VCaP (cell line): ENCODE measurements at regions not wholly inside any gene's neighbourhood (a gene's known extent, or its start where the extent isn't known, plus 50 kb on each side); places are given as distances from the start of the nearest gene placed in this dataset.

Experiments used
- H3K27ac ChIP-seq: fragments of 450-650 bp; 2 replicates; pipeline ENCODE4 v1.5.1; 2017
- TF ChIP-seq, protein P1 (sequence below): fragments of 450-650 bp; conservative IDR thresholded peaks from 2 replicates; pipeline ENCODE4 v1.5.1; 2017; ENCODE audit warnings: mild to moderate bottlenecking, moderate library complexity

DNA sequence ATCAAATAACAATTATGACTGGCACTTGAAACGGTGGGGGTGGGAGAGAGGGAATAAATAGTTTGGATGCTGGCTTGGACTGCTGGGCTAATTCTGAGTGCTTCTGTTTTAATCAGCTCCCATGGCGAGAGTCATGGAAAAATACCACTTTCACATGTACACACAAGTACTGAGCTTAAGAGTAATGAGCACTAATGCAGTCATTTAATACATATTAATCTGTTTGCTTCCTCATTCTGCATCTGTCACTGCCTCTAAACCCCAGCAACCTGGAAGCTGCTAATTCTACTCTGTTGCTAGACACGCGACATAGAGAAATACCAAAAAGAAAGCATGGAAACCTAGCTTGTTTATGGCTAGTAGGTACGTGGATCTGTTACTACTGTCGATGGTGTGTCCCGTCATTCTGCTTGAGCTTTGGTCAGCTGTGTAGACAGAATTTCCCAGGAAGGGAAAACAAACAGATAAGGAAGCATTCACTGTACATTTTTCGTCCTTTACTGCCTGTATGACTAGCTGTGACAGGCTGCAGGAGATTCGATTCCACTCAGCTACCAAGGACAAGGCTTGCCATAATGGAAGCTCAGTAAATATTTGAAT lies 238.8 kb downstream of the BAMBI start:
- TF ChIP-seq, protein P1, sequence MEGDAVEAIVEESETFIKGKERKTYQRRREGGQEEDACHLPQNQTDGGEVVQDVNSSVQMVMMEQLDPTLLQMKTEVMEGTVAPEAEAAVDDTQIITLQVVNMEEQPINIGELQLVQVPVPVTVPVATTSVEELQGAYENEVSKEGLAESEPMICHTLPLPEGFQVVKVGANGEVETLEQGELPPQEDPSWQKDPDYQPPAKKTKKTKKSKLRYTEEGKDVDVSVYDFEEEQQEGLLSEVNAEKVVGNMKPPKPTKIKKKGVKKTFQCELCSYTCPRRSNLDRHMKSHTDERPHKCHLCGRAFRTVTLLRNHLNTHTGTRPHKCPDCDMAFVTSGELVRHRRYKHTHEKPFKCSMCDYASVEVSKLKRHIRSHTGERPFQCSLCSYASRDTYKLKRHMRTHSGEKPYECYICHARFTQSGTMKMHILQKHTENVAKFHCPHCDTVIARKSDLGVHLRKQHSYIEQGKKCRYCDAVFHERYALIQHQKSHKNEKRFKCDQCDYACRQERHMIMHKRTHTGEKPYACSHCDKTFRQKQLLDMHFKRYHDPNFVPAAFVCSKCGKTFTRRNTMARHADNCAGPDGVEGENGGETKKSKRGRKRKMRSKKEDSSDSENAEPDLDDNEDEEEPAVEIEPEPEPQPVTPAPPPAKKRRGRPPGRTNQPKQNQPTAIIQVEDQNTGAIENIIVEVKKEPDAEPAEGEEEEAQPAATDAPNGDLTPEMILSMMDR = no peak
- no peak overlapping the region for H3K27ac ChIP-seq

DNA sequence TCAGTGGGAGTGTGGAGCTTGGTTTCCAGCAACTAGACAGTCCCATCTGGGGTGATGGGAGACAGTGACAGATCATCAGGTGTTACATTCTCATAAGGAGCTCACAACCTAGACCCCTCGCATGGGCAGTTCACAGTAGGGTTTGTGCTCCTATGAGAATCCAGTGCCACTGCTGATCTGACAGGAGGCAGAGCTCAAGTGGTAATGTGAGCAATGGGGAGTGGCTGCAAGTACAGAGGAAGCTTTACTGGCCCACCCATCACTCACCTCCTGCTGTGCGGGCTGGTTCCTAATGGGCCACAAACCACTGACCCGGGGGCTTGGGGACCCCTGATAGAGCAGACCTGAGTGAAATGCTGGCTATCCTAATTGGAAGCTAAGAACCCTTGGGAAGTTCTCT lies 242.8 kb downstream of the BAMBI start:
- no peak overlapping the region for H3K27ac ChIP-seq
- TF ChIP-seq, protein P1 = no peak

DNA sequence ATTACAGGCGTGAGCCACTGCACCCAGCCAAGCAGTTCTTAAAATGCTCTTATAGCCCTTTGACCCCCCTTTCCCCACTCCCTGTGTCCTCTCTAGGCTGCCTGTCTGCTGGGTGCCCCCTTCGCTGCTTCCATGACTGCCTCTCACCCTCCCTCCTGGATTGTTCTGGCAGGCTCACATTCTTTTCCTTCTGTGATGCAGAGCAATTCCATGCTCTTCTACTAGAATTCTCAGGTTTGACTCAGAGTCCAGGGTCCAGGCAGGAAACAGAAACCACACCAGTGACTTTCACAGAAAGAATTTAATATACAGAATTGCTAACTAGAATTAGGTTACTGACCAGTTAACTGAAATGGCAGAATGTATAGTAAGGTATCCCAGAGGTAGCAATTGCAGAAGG lies 244.8 kb downstream of the BAMBI start:
- no peak overlapping the region for H3K27ac ChIP-seq
- TF ChIP-seq, protein P1 = no peak

DNA sequence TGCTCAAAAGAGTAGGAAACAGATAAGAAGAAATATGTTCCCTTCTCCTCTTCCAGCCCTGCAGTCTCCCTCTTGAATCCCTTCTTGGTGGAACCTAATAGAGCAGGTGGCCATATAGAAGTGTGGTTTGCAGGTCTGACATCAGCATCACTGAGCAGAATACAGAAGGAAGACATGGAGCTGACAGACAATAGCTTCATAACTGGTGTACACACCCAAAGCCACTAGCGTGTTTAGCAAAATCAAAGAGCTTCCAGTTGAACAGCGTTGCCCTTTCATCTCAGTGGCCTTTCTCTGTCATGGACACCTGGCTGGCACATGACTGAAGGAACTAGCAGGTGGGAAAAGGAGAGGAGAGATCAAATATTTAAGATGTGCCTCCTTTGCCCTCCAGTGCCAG lies 245.5 kb downstream of the BAMBI start:
- no peak overlapping the region for H3K27ac ChIP-seq
- TF ChIP-seq, protein P1 = no peak

DNA sequence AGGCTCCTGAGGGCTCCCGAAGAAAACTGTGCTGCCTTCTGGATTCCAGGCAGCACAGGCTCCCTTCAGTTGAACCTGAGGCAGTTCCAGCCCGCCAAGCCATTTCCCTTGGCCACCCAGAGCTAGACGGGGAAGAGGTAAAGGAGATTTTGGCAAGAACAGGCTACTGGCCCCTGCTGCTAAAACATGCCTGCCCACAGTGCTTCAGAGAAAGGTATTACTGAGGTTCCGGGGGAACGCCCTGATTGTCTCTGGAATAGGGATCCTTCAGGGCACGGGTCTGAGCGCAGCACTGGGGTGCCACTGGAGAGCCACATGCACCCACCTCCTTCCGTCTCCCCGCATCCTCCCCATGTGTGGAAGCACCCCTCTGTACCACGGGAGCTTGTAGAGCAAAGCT lies 247.4 kb downstream of the BAMBI start:
- TF ChIP-seq, protein P1 = no peak
- H3K27ac ChIP-seq = no peak overlapping the region

DNA sequence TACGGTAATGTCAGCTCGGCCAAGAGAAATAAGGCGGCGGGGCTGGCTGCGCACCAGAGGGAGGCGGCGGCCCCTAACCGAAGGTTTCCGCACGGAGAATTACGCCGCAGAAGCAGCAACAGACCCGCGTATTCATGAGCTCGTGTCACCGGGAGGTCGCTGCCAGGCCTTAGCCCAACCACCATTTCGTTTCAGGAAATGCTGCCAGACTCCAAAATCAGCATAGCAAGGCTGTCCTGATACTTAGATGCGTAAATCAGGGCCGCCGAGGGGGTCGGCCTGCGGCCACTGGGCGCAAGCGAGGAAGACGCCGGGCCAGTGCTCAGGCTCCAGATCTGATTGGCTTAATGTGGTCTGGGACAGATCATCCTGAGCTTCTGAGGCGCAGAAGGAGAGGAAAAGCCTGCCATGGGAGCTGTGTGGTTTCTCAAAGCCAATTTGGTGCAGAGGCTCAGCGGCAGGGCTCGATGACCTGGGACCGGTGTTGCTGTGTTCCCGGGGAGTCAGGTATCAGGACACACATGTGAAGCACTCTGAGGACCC lies 247.9 kb downstream of the BAMBI start:
- H3K27ac ChIP-seq = no peak overlapping the region
- TF ChIP-seq, protein P1 = no peak

DNA sequence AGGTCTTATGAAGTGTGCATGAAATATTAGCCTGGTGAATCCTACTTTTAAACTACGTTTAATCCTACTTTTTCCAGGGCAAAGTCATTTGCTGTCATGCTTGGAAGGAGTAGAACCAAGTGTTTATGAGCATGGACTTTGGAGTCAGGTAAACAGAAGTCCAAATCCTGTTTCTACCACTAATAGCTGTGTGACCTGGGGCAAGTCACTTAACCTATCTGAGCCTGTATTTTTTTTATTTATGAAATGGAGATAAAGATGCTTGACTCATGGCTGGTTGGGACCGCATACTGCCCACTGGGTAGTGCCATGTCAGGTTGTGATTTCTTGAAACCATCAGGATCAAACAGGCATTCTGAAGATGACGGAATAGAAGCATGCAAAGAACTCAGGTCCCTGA lies 249.6 kb downstream of the BAMBI start:
- H3K27ac ChIP-seq = no peak overlapping the region
- TF ChIP-seq, protein P1 = no peak
